Panc1 (cell line): ENCODE measurements at regions not wholly inside any gene's neighbourhood (a gene's known extent, or its start where the extent isn't known, plus 50 kb on each side); places are given as distances from the start of the nearest gene placed in this dataset.

Source experiments
- ATAC-seq: fragments of 200-7000 bp; cut with Tn5 transposase; 2 replicates; pipeline ENCODE4 v1.9.1; 2020; ENCODE audit warnings: mild to moderate bottlenecking, moderate library complexity
- BruUV-seq: library from RNA; stranded (reverse); fragments of 400-500 nt; replicated peaks from 2 replicates; lab custom pipeline; 2021; lab: Mats Ljungman, UMichigan
- CTCF ChIA-PET: fragments of 300-600 bp; sonication (Branson Sonifier 250); formaldehyde crosslinking; loops from one replicate; lab custom pipeline; 2022; ENCODE audit warnings: antibody characterized with exemption; lab: Charles Lee
- POLR2A ChIA-PET: fragments of 300-600 bp; sonication (Branson Sonifier 250); formaldehyde crosslinking; loops from one replicate; lab custom pipeline; 2022; ENCODE audit warnings: antibody characterized with exemption; lab: Charles Lee
- DNase-seq: peaks from one replicate; pipeline ENCODE4 v3.0.0-alpha.2; 2010; ENCODE audit warnings: low read depth, low spot score
- H3K27ac ChIP-seq: 2 replicates; pipeline ENCODE4 v1.5.1; 2011; ENCODE audit warnings: mild to moderate bottlenecking, low read length, inconsistent platforms
- H3K27me3 ChIP-seq: fragments of 200-500 bp; sonication (Bioruptor generic); 2 replicates; pipeline ENCODE4 v1.6.0; 2014; ENCODE audit warnings: low read length, inconsistent platforms; ENCODE audit not compliant: control insufficient read depth, insufficient read depth
- H3K36me3 ChIP-seq: fragments of 200-500 bp; sonication (Bioruptor generic); 2 replicates; pipeline ENCODE4 v1.5.1; 2014; ENCODE audit warnings: inconsistent platforms, mild to moderate bottlenecking, low read length, moderate library complexity; ENCODE audit not compliant: control insufficient read depth, insufficient read depth
- H3K4me1 ChIP-seq: 2 replicates; pipeline ENCODE4 v1.5.1; 2011; ENCODE audit warnings: inconsistent platforms, mild to moderate bottlenecking, low read length, moderate library complexity; ENCODE audit not compliant: control insufficient read depth, insufficient read depth
- H3K4me3 ChIP-seq, 2 experiments: 2 replicates each; pipeline ENCODE4 v1.5.1; 2011 to 2012; ENCODE audit warnings: low read depth in 2 of 2, low read length in 2 of 2, mild to moderate bottlenecking in 2 of 2, inconsistent platforms in 1 of 2, moderate library complexity in 1 of 2
- H3K9me3 ChIP-seq: fragments of 200-500 bp; sonication (Bioruptor generic); 2 replicates; pipeline ENCODE4 v1.5.1; 2014; ENCODE audit warnings: low read depth, mild to moderate bottlenecking, inconsistent platforms, low read length, moderate library complexity; ENCODE audit not compliant: control insufficient read depth, insufficient read depth
- CTCF ChIP-seq: fragments of 450-650 bp; IDR thresholded peaks from 2 replicates; pipeline ENCODE4 v1.5.1; 2017; ENCODE audit warnings: mild to moderate bottlenecking
- POLR2AphosphoS5 ChIP-seq: IDR thresholded peaks from 2 replicates; pipeline ENCODE4 v1.6.1; 2012; ENCODE audit warnings: mild to moderate bottlenecking, low read depth, low read length, moderate library complexity
- REST ChIP-seq, 2 experiments: IDR thresholded peaks; 2 replicates each; pipeline ENCODE4 v1.6.1; 2011 to 2012; ENCODE audit warnings: low read depth in 2 of 2, control low read depth in 1 of 2, low read length in 1 of 2, mild to moderate bottlenecking in 1 of 2, moderate library complexity in 1 of 2; ENCODE audit not compliant: insufficient read depth in 1 of 2
- SIN3A ChIP-seq: IDR thresholded peaks from 2 replicates; pipeline ENCODE4 v1.6.1; 2012; ENCODE audit warnings: low read depth, mild to moderate bottlenecking, low read length, moderate library complexity, borderline replicate concordance; ENCODE audit not compliant: insufficient read depth
- TCF7L2 ChIP-seq: IDR thresholded peaks from 2 replicates; pipeline ENCODE4 v1.6.1; 2011; ENCODE audit warnings: mild to moderate bottlenecking, low read depth, low read length, inconsistent platforms
- in situ Hi-C: cut with HindIII; loops from 2 replicates; pipeline ENCODE4 v1.10.0; 2016; ENCODE audit warnings: low sequenced_read_pairs, low pct_unique_long_range_greater_than_20kb
- intact Hi-C: fragments of 100-400 bp; cut with micrococcal nuclease; formaldehyde crosslinking; loops from one replicate; pipeline ENCODE4 v1.10.0; 2022; ENCODE audit not compliant: unreplicated experiment

GRCh38 chr4:36549992-36550391 is 268.6 kb downstream of the DTHD1 start:
- no TSS peak for BruUV-seq
- ATAC-seq (no peak), DNase-seq (no peak)
- Histone ChIP-seq H3K4me3 (no peak overlapping the region), H3K36me3 (no peaks in the 10 kb centered on the region), H3K27me3 (no peaks in the 10 kb centered on the region), H3K27ac (no peak overlapping the region), H3K4me1 (no peaks in the 10 kb centered on the region), H3K9me3 (no peaks in the 10 kb centered on the region)
- ChIA-PET POLR2A (no interaction called here), CTCF (no interaction called here)
- TF ChIP-seq TCF7L2, result no peak
- no peak for TF ChIP-seq POLR2AphosphoS5
- TF ChIP-seq CTCF, result no peak
- TF ChIP-seq SIN3A, result no peak
- TF ChIP-seq REST (IDR thresholded peaks at IDR 0.05; ENCODE audit: insufficient read depth in 1 of 2, low read depth in 2 of 2, low read length in 1 of 2), result no peak
- intact Hi-C loops (no loop called here), in situ Hi-C loops (no loop called here)

- no TSS peak for BruUV-seq
- Histone ChIP-seq H3K9me3 (no peaks in the 10 kb centered on the region), H3K4me3 (no peak overlapping the region), H3K27me3 (no peaks in the 10 kb centered on the region), H3K4me1 (no peaks in the 10 kb centered on the region), H3K36me3 (no peaks in the 10 kb centered on the region), H3K27ac (no peak overlapping the region)
- in situ Hi-C loops, result no loop called here
- POLR2A ChIA-PET, result no interaction called here
- no peak for DNase-seq
- no peak for ATAC-seq
- no peak for TF ChIP-seq TCF7L2
- TF ChIP-seq SIN3A, result no peak
- no peak for TF ChIP-seq REST (IDR thresholded peaks at IDR 0.05; ENCODE audit: insufficient read depth in 1 of 2, low read depth in 2 of 2, low read length in 1 of 2)
- no peak for TF ChIP-seq CTCF
- TF ChIP-seq POLR2AphosphoS5, result no peak
- intact Hi-C loops, result no loop called here
- CTCF ChIA-PET, result no interaction called here
Measured at GRCh38 chr4:36551697-36552214, 270.3 kb downstream of the DTHD1 start.
